GM23338 (cell line): ENCODE measurements at regions not wholly inside any gene's neighbourhood (a gene's known extent, or its start where the extent isn't known, plus 50 kb on each side); places are given as distances from the start of the nearest gene placed in this dataset.

Experiments used
- EZH2 ChIP-seq: fragments of 200-600 bp; sonication (generic); IDR thresholded peaks from one replicate; pipeline ENCODE4 v1.8.0; 2017; ENCODE audit warnings: antibody characterized with exemption, mild to moderate bottlenecking, low read depth; ENCODE audit not compliant: unreplicated experiment
- EZH2phosphoT487 ChIP-seq: fragments of 200-600 bp; sonication (generic); IDR thresholded peaks from one replicate; pipeline ENCODE4 v1.8.1; 2018; ENCODE audit warnings: antibody characterized with exemption; ENCODE audit not compliant: unreplicated experiment
- POLR2AphosphoS5 ChIP-seq: IDR thresholded peaks from 2 replicates; pipeline ENCODE4 v1.6.1; 2016; ENCODE audit warnings: antibody characterized with exemption, low read depth

- TF ChIP-seq POLR2AphosphoS5: no peak
- no peak for TF ChIP-seq EZH2
- TF ChIP-seq EZH2phosphoT487: no peak
Observed at GRCh38 chr5:169398515-169398914, 97.6 kb upstream of the SLIT3 start.
